Right lobe of liver (tissue), 4 donors: ENCODE measurements at regions not wholly inside any gene's neighbourhood (a gene's known extent, or its start where the extent isn't known, plus 50 kb on each side); places are given as distances from the start of the nearest gene placed in this dataset.

Experiments used
- POLR2A ChIP-seq: fragments of 450-650 bp; IDR thresholded peaks from one replicate; pipeline ENCODE4 v1.6.1; 2017; ENCODE audit warnings: antibody characterized with exemption, mild to moderate bottlenecking
- TF ChIP-seq, protein P1 (sequence below), 4 donors: fragments of 200-600 bp in 3 of 4; fragments of 450-650 bp in 1 of 4; IDR thresholded peaks; one replicate each; pipeline versions ENCODE4 v1.5.1 to v1.8.0; 2016 to 2022; ENCODE audit warnings: antibody characterized with exemption in 4 of 4, mild to moderate bottlenecking in 2 of 4
- donor health status: DM: no; HTN: no; CAD: no.
- donor health status: DM: no; HTN: no; CAD: no.
- donor health status: DM: no; HTN: yes; CAD: no.

DNA sequence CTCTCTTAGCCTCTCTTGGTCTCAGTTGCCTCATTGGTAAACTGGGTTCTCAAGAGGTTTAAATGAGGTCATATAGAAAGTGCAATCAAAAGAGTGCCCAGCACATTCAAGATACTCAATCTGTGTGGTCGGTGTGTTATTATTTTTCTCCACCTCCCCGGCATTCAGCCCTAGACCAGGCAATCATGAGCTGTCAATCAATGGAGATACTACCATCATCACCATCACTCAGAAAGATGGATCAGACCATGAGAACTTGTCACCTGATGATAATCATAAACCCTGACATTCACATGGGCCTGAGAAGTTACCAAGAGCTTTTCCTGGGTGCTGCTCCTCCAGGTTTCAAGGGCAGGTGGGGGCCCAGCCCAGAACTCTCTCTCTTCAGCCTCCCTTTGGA is 166.1 kb downstream of the MN1 start:
- TF ChIP-seq POLR2A = no peak
- TF ChIP-seq, protein P1, sequence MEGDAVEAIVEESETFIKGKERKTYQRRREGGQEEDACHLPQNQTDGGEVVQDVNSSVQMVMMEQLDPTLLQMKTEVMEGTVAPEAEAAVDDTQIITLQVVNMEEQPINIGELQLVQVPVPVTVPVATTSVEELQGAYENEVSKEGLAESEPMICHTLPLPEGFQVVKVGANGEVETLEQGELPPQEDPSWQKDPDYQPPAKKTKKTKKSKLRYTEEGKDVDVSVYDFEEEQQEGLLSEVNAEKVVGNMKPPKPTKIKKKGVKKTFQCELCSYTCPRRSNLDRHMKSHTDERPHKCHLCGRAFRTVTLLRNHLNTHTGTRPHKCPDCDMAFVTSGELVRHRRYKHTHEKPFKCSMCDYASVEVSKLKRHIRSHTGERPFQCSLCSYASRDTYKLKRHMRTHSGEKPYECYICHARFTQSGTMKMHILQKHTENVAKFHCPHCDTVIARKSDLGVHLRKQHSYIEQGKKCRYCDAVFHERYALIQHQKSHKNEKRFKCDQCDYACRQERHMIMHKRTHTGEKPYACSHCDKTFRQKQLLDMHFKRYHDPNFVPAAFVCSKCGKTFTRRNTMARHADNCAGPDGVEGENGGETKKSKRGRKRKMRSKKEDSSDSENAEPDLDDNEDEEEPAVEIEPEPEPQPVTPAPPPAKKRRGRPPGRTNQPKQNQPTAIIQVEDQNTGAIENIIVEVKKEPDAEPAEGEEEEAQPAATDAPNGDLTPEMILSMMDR (IDR thresholded peaks at IDR 0.05) = no peak
